Lower lobe of right lung (tissue), 2 donors: ENCODE measurements at regions not wholly inside any gene's neighbourhood (a gene's known extent, or its start where the extent isn't known, plus 50 kb on each side); places are given as distances from the start of the nearest gene placed in this dataset.

Experiments
- ATAC-seq, 2 donors: fragments of 200-7000 bp; cut with Tn5 transposase; one replicate each; pipeline ENCODE4 v1.9.1; 2020 to 2022; ENCODE audit warnings: mild to moderate bottlenecking in 2 of 2, moderate library complexity in 2 of 2
- DNase-seq: peaks from one replicate; pipeline ENCODE4 v3.0.0-alpha.2; 2020
- H3K27ac ChIP-seq: fragments of 200-600 bp; one replicate; pipeline ENCODE4 v1.8.0; 2022
- H3K27me3 ChIP-seq: fragments of 200-600 bp; one replicate; pipeline ENCODE4 v1.8.0; 2022; ENCODE audit warnings: low read depth
- H3K36me3 ChIP-seq: fragments of 200-600 bp; one replicate; pipeline ENCODE4 v1.8.0; 2022; ENCODE audit warnings: mild to moderate bottlenecking
- H3K4me1 ChIP-seq: fragments of 200-600 bp; one replicate; pipeline ENCODE4 v1.8.0; 2022
- H3K4me3 ChIP-seq: fragments of 200-600 bp; one replicate; pipeline ENCODE4 v1.8.0; 2022; ENCODE audit warnings: mild to moderate bottlenecking
- H3K9me3 ChIP-seq: fragments of 200-600 bp; one replicate; pipeline ENCODE4 v1.8.0; 2022
- CTCF ChIP-seq: fragments of 200-600 bp; IDR thresholded peaks from one replicate; pipeline ENCODE4 v1.8.0; 2022; ENCODE audit warnings: antibody characterized with exemption, mild to moderate bottlenecking
- intact Hi-C: fragments of 100-400 bp; cut with DNase I; formaldehyde crosslinking; loops from one replicate; pipeline ENCODE4 v1.11.0; 2022
- donor health status: DM: no; HTN: yes; CAD: no; lungs with severe emphysema.

DNA sequence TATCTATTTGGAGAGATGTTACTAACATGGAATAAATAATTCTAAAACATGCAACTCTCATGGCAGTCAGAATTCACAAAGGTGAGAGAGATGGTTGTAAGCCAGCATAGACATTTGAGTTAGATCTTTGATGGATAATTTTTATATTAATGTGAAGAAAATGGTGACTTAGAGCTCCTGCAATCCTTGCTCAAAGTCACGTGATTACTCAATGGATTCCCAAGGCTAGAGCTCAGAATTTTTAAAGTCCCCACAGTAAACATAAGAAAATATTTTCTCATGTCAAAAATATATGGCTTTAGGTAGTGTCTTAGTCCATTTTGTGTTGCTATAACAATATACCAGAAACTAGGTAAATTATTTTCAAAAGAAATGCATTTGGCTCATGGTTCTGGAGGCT, 281.5 kb upstream of the PRKD1 start:
- Histone ChIP-seq H3K27ac (no peak overlapping the region), H3K9me3 (no peaks in the 10 kb centered on the region), H3K36me3 (no peaks in the 10 kb centered on the region), H3K4me3 (no peak overlapping the region), H3K4me1 (no peaks in the 10 kb centered on the region), H3K27me3 (no peaks in the 10 kb centered on the region)
- ATAC-seq (no peak), DNase-seq (no peak)
- TF ChIP-seq CTCF = no peak
- intact Hi-C loops = no loop called here

DNA sequence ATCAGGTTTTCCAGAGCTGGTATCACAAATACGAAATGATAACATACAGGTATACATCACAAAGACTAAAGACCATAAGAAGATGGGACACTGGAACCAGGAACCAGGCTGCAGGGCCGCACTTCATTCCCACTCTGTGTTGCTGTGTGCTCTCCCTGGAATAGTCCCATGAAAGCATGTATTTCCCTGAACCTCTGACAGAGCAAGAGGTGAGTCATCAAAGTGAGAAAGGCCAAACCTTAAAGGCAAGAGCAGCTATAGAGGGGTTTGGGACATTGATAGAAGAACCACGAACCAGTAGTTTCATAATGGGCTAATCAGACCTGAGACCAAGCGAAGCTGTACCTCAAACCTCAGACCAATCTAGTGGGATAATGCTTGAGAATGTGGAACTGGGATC, 283.0 kb upstream of the PRKD1 start:
- ATAC-seq (no peak), DNase-seq (no peak)
- no peak for TF ChIP-seq CTCF
- no peaks in the 10 kb centered on the region for H3K36me3 ChIP-seq
- no peaks in the 10 kb centered on the region for H3K27me3 ChIP-seq
- no peaks in the 10 kb centered on the region for H3K4me1 ChIP-seq
- no peaks in the 10 kb centered on the region for H3K9me3 ChIP-seq
- no peak overlapping the region for H3K4me3 ChIP-seq
- intact Hi-C loops = no loop called here
- no peak overlapping the region for H3K27ac ChIP-seq

- no peak for TF ChIP-seq CTCF
- Histone ChIP-seq H3K4me1 (no peaks in the 10 kb centered on the region), H3K9me3 (no peaks in the 10 kb centered on the region), H3K4me3 (no peak overlapping the region), H3K27ac (no peak overlapping the region), H3K27me3 (no peaks in the 10 kb centered on the region), H3K36me3 (no peaks in the 10 kb centered on the region)
- ATAC-seq (no peak), DNase-seq (no peak)
- intact Hi-C loops = no loop called here
Measured at GRCh38 chr14:30211326-30211725, 283.7 kb upstream of the PRKD1 start.

DNA sequence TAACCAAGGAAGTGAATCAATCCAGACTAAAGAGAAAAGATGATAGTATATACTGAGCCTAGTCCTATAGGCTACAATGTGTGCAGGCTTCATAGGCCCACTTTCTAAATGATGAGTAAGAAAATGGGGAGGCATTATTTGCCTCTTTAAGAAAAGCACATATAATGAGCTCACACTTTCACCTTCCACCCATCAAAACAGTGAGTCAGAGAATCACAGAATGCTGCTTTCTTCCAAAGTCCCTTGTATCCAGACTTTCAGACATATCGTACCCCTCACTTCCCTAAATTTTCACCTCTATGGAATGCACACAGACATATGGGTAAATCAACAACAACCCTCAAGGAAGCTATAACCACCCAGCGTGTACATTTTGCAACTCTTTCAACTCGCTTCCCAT, 286.4 kb upstream of the PRKD1 start:
- Histone ChIP-seq H3K9me3 (no peaks in the 10 kb centered on the region), H3K27me3 (no peaks in the 10 kb centered on the region), H3K27ac (no peak overlapping the region), H3K36me3 (no peaks in the 10 kb centered on the region), H3K4me1 (no peaks in the 10 kb centered on the region), H3K4me3 (no peak overlapping the region)
- TF ChIP-seq CTCF = no peak
- intact Hi-C loops = no loop called here
- ATAC-seq (no peak), DNase-seq (no peak)

GRCh38 chr14:30214461-30215090, 286.9 kb upstream of the PRKD1 start:
- H3K27me3 ChIP-seq = no peaks in the 10 kb centered on the region
- no peak overlapping the region for H3K27ac ChIP-seq
- DNase-seq (no peak), ATAC-seq (peak; percentile 51 to 59)
- peak; percentile 53 for TF ChIP-seq CTCF
- no peak overlapping the region for H3K4me3 ChIP-seq
- H3K4me1 ChIP-seq = no peaks in the 10 kb centered on the region
- no peaks in the 10 kb centered on the region for H3K36me3 ChIP-seq
- no peaks in the 10 kb centered on the region for H3K9me3 ChIP-seq
- intact Hi-C loops = no loop called here

GRCh38 chr14:30218907-30219306, 291.3 kb upstream of the PRKD1 start:
- DNase-seq (no peak), ATAC-seq (no peak)
- Histone ChIP-seq H3K27ac (no peak overlapping the region), H3K9me3 (no peaks in the 10 kb centered on the region), H3K4me1 (peaks cover 13% of the 10 kb centered on the region), H3K27me3 (no peaks in the 10 kb centered on the region), H3K4me3 (no peak overlapping the region), H3K36me3 (no peaks in the 10 kb centered on the region)
- intact Hi-C loops = no loop called here
- TF ChIP-seq CTCF = no peak
